PC-3 (cell line): ENCODE measurements at regions not wholly inside any gene's neighbourhood (a gene's known extent, or its start where the extent isn't known, plus 50 kb on each side); places are given as distances from the start of the nearest gene placed in this dataset.

Experiments
- EZH2 ChIP-seq: fragments of 300-600 bp; sonication (generic); IDR thresholded peaks from one replicate; pipeline ENCODE4 v1.6.1; 2017; ENCODE audit warnings: antibody characterized with exemption, mild to moderate bottlenecking, low read length; ENCODE audit not compliant: unreplicated experiment
- EZH2phosphoT487 ChIP-seq: fragments of 300-600 bp; sonication (generic); IDR thresholded peaks from 2 replicates; pipeline ENCODE4 v1.6.1; 2018; ENCODE audit warnings: mild to moderate bottlenecking, antibody characterized with exemption, low read length, borderline replicate concordance
- TF ChIP-seq, protein P1 (sequence below): fragments of 300-600 bp; sonication (generic); conservative IDR thresholded peaks from 2 replicates; pipeline ENCODE4 v1.5.1; 2017; ENCODE audit warnings: antibody characterized with exemption, low read depth, mild to moderate bottlenecking, low read length

DNA sequence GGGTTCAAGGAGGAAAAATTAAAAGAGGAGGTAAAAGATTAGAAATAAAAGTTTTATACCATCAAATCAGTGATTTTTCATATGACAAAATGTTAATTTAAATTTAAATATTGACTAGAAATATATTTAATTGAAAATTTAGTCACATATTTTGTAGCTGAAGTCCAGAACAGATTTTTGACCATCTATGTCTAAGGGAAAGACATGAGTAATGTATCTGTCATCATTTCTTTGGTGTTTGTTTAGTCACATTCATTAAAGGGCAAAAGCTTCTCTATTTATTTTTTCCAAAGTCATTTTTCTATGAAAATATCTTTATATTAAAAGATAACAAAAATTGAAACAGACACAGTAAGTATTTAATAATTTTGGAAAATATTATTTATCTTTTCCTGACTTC, 252.0 kb upstream of the ISL1 start:
- TF ChIP-seq, protein P1, sequence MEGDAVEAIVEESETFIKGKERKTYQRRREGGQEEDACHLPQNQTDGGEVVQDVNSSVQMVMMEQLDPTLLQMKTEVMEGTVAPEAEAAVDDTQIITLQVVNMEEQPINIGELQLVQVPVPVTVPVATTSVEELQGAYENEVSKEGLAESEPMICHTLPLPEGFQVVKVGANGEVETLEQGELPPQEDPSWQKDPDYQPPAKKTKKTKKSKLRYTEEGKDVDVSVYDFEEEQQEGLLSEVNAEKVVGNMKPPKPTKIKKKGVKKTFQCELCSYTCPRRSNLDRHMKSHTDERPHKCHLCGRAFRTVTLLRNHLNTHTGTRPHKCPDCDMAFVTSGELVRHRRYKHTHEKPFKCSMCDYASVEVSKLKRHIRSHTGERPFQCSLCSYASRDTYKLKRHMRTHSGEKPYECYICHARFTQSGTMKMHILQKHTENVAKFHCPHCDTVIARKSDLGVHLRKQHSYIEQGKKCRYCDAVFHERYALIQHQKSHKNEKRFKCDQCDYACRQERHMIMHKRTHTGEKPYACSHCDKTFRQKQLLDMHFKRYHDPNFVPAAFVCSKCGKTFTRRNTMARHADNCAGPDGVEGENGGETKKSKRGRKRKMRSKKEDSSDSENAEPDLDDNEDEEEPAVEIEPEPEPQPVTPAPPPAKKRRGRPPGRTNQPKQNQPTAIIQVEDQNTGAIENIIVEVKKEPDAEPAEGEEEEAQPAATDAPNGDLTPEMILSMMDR: no peak
- TF ChIP-seq EZH2: no peak
- TF ChIP-seq EZH2phosphoT487: no peak
